ENCODE measurements at regions not wholly inside any gene's neighbourhood (a gene's known extent, or its start where the extent isn't known, plus 50 kb on each side); places are given as distances from the start of the nearest gene placed in this dataset.
A peak's percentile ranks its signal among the peaks of the same experiment; 100 is the strongest.
"Not testable (repeated sequence)": the region's sequence is repeated elsewhere in the genome, so short reads cannot be mapped to it uniquely, and the experiment has no call there.

GRCh38 chr4:75287738-75288517 is 226.3 kb downstream of the RCHY1 start:
- no peak for DNase-seq (ENCODE audit: low read depth)

- no peak for DNase-seq (ENCODE audit: low read depth)
These were observed 228.4 kb downstream of the RCHY1 start for GRCh38 chr4:75285837-75286236.

GRCh38 chr4:75284831-75285230 is 229.4 kb downstream of the RCHY1 start:
- no peak for DNase-seq (ENCODE audit: low read depth)

GRCh38 chr4:75280461-75280860 is 233.7 kb downstream of the RCHY1 start:
- not testable (repeated sequence) for DNase-seq (ENCODE audit: low read depth)

GRCh38 chr4:75259306-75259705 is 254.9 kb downstream of the RCHY1 start:
- DNase-seq (ENCODE audit: low read depth): no peak

DNA sequence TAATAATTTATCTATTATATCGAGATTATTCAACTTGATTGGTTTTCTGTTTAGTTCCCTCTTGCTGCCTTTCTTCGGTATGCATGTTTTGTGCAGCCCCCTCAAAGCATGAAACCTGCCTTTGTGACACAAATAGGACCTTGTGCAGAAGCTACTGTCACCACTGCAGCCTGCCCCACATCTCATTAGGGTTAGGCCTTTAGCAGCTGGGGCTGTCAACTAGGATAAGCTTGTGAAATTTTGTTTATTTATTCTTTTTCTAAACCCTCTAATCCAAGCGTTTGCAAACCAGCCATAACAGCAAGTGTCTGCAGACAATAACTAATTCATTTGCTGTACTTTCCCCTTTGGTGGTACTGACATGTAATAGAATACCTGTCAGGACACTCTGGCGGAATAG is 258.9 kb downstream of the RCHY1 start:
- DNase-seq (ENCODE audit: low read depth): no peak

DNA sequence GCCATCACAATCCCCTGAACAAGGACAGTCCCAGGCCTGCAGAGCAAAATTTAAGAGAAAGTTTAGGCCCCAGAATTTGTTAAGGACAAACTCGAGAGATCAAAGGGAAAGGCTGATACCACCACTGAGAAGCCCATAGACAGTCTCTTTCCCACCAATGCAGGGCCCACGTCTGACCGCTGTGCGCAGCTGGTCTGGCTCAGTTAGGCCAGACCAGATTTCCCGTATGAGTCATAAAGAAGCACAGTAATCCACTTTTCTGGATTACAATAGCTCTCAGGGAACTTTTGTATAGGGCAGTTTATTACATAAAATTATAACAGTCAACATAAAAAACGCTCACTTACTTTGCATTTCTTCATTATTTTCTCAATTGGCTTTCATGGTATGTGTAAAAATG is 259.5 kb downstream of the RCHY1 start:
- peak; percentile 37 for DNase-seq (ENCODE audit: low read depth)

GRCh38 chr4:75253094-75253493 is 261.1 kb downstream of the RCHY1 start:
- DNase-seq (ENCODE audit: low read depth): not testable (repeated sequence)

GRCh38 chr4:75251547-75251946 is 262.7 kb downstream of the RCHY1 start:
- peak; percentile 6 for DNase-seq (ENCODE audit: low read depth)

DNA sequence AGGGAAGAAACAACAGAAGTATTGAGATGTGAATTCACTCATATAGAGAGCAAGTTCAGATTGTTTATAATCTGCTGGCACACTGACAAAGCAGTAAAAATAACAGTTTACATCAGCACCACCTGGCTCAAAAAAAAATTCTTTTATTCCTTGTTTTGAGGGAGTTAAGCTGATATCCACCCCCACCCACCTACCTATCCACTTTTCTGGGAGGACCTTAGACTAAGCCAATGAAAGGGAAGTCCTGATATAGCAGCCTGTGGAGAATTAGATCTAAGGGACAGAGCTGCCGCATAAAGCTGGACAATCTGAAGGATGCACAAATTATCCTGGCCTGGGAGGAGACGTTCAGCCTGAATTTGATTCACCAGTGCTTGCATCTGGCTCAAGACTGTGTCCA is 264.5 kb downstream of the RCHY1 start:
- no peak for DNase-seq (ENCODE audit: low read depth)

GRCh38 chr4:75248770-75249407 is 265.3 kb downstream of the RCHY1 start:
- peak; percentile 2 for DNase-seq (ENCODE audit: low read depth)

DNA sequence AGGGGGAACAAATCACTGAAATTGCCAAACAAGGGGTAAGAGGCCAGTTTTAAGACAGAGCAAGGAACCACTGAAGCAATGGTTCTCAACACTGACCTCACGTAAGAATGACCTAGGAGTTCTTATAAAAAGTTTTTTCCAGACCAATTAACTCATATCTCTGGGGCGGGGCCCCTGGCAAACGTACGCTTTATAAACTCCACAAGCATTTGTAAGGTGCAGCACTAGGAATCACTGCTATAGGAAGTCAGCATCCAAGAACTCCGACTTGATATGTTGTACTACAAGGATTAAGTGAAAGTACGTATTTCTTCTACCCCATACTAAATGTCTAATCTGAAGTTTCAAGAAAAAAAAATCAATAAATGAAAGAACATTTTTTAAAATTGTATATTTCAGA is 269.9 kb downstream of the RCHY1 start:
- DNase-seq (ENCODE audit: low read depth): no peak

DNA sequence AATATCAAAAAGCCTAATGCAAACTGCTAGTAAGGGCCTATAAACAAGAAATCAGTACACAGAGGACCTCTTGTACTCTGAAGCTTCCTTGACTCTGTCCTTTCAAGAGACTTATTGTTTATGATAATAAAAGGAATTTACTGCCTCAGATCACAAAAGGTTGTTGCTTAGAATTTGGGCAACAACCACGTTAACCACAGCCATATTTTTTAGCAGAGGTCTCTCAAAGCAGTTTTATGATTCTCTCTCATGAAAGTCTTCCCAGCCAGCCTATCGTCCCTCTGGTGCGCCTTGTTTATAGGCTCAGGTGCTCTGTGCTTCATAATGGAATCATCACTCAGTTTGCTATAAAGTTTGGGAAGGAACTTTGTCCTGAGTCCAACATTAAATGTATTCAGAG is 270.6 kb downstream of the RCHY1 start:
- DNase-seq (ENCODE audit: low read depth): no peak

DNA sequence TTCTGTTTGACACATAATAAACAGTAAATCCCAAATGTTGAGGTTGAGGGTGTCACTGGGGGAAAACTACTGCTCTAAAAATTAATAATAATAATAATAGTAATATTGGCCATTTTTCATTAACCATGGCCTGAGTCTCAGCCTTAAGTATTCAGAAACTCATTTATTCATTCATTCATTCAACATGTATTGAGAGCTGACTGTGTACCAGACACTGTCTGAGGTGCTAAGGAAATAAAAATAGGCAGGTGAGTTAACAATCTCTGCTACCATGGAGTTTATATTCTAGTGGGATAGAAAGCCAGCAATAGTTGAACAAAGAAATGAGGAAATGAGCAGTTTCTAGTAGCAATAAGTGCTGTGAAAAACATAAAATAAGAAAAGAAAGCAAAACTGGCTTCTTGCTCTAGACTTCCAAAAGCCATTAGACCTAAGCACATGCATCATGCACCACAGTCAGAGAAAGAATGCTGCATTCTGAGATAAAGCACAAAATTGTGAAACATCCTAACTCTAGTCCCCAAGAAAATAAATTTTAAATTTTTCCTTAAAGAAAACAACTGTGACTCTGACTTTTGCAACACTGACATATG is 278.7 kb downstream of the RCHY1 start:
- no peak for DNase-seq (ENCODE audit: low read depth)

- DNase-seq (ENCODE audit: low read depth): no peak
These were observed 281.7 kb downstream of the RCHY1 start for GRCh38 chr4:75232546-75232945.

GRCh38 chr4:75229806-75230570 is 284.2 kb downstream of the RCHY1 start:
- no peak for DNase-seq (ENCODE audit: low read depth)

DNA sequence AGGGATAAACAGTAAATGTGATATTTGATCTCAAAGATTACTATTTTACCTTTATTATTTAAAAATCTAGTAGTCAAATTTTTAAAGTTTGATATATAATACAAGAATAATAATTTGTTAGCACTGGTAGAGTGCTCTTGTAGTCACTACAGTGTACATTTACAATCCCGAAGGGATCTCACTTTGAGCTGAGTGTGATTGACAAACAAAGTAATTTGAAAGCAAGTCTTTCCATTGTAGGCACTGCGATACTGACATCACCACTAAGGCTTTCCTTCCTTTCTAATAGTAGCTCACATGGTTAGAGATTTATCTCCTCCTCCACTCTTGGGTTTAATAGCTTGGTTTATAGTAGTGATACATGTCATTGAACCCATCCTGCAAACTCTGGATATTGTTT is 280.6 kb downstream of the PARM1 start:
- DNase-seq (ENCODE audit: low read depth): no peak

- DNase-seq (ENCODE audit: low read depth): no peak
These were observed 278.5 kb downstream of the PARM1 start for GRCh38 chr4:75211422-75211821.

- DNase-seq (ENCODE audit: low read depth): no peak
These were observed 275.0 kb downstream of the PARM1 start for GRCh38 chr4:75207902-75208301.

DNA sequence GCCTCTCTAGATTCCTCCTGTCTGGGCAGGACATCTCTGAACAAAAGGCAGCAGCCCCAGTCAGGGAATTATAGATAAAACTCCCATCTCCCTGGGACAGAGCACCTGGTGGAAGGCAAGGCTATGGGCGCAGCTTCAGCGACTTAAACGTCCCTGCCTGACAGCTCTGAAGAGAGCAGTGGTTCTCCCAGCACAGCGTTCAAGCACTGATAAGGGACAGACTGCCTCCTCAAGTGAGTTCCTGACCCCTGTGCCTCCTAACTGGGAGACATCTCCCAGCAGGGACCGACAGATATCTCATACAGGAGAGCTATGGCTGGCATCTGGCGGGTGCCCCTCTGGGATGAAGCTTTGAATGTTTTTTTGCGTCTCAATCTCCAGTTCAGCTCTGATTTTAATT is 262.2 kb downstream of the PARM1 start:
- DNase-seq (ENCODE audit: low read depth): no peak

GRCh38 chr4:75194180-75194579 is 261.3 kb downstream of the PARM1 start:
- no peak for DNase-seq (ENCODE audit: low read depth)

DNA sequence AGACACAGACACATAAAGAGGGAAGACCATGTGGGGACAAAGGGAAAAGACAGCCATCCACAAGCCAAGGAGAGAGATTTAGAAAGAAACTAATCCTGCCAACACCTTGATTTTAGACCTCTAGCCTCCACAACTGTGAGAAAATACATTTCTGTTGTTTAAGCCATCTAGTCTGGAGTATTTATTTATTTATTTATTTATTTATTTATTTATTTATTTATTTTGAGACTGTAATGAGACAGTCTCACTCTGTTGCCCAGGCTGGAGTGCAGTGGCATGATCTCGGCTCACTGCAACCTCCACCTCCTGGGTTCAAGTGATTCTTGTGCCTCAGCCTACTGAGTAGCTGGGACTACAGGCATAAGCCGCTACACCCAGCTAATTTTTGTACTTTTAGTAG is 259.3 kb downstream of the PARM1 start:
- not testable (repeated sequence) for DNase-seq (ENCODE audit: low read depth)
